ENCODE measurements at regions not wholly inside any gene's neighbourhood (a gene's known extent, or its start where the extent isn't known, plus 50 kb on each side); places are given as distances from the start of the nearest gene placed in this dataset.

DNA sequence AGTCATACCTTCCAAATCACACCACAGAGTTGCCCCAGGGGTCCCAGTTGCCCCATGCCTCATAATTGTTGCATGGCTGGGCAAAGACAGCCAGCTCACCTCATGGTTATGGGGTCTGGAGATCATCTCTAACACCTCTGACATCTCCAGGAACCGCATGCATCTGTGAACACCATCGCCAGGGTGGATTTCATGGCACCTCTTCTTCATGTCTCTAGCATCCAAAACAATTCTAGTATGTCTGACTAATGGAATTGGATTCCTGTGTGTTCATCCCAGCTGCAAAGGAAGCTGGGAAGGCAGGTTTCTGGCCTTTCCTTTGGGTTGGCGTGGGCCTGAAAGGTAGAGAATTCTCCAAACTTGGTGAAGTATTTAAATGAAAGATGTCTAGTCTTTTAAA lies 122.3 kb upstream of the ABCA1 start:
- ChIA-PET POLR2A (no interaction called here), CTCF (no interaction called here)
- intact Hi-C loops (cut with micrococcal nuclease; ENCODE audit: unreplicated experiment) (no loop called here), in situ Hi-C loops (cut with HindIII; ENCODE audit: low pct_unique_long_range_greater_than_20kb, low sequenced_read_pairs) (no loop called here)
- no peaks in the 10 kb centered on the region for H3K4me1 ChIP-seq (ENCODE audit: control insufficient read depth, insufficient read depth, low read length)
- no peaks in the 10 kb centered on the region for H3K36me3 ChIP-seq (ENCODE audit: control insufficient read depth, insufficient read depth, low read length)
- H3K27ac ChIP-seq (ENCODE audit: low read length): no peak overlapping the region
- ATAC-seq (no peak), DNase-seq (ENCODE audit: low read depth, low spot score) (no peak)
- H3K9me3 ChIP-seq (ENCODE audit: control insufficient read depth, insufficient read depth, low read depth, low read length): no peaks in the 10 kb centered on the region
- BruUV-seq (replicated peaks): no TSS peak
- TF ChIP-seq, protein P1, sequence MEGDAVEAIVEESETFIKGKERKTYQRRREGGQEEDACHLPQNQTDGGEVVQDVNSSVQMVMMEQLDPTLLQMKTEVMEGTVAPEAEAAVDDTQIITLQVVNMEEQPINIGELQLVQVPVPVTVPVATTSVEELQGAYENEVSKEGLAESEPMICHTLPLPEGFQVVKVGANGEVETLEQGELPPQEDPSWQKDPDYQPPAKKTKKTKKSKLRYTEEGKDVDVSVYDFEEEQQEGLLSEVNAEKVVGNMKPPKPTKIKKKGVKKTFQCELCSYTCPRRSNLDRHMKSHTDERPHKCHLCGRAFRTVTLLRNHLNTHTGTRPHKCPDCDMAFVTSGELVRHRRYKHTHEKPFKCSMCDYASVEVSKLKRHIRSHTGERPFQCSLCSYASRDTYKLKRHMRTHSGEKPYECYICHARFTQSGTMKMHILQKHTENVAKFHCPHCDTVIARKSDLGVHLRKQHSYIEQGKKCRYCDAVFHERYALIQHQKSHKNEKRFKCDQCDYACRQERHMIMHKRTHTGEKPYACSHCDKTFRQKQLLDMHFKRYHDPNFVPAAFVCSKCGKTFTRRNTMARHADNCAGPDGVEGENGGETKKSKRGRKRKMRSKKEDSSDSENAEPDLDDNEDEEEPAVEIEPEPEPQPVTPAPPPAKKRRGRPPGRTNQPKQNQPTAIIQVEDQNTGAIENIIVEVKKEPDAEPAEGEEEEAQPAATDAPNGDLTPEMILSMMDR (IDR thresholded peaks at IDR 0.05): no peak
- TF ChIP-seq, protein P2, sequence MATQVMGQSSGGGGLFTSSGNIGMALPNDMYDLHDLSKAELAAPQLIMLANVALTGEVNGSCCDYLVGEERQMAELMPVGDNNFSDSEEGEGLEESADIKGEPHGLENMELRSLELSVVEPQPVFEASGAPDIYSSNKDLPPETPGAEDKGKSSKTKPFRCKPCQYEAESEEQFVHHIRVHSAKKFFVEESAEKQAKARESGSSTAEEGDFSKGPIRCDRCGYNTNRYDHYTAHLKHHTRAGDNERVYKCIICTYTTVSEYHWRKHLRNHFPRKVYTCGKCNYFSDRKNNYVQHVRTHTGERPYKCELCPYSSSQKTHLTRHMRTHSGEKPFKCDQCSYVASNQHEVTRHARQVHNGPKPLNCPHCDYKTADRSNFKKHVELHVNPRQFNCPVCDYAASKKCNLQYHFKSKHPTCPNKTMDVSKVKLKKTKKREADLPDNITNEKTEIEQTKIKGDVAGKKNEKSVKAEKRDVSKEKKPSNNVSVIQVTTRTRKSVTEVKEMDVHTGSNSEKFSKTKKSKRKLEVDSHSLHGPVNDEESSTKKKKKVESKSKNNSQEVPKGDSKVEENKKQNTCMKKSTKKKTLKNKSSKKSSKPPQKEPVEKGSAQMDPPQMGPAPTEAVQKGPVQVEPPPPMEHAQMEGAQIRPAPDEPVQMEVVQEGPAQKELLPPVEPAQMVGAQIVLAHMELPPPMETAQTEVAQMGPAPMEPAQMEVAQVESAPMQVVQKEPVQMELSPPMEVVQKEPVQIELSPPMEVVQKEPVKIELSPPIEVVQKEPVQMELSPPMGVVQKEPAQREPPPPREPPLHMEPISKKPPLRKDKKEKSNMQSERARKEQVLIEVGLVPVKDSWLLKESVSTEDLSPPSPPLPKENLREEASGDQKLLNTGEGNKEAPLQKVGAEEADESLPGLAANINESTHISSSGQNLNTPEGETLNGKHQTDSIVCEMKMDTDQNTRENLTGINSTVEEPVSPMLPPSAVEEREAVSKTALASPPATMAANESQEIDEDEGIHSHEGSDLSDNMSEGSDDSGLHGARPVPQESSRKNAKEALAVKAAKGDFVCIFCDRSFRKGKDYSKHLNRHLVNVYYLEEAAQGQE (IDR thresholded peaks at IDR 0.05; ENCODE audit: insufficient read depth in 1 of 2, low read depth in 2 of 2, low read length in 1 of 2): no peak
- no peak for TF ChIP-seq TCF7L2 (IDR thresholded peaks at IDR 0.05; ENCODE audit: low read depth, low read length)
- no peak for TF ChIP-seq SIN3A (IDR thresholded peaks at IDR 0.05; ENCODE audit: borderline replicate concordance, insufficient read depth, low read depth, low read length)
- TF ChIP-seq POLR2AphosphoS5 (IDR thresholded peaks at IDR 0.05; ENCODE audit: low read depth, low read length): no peak
- no peaks in the 10 kb centered on the region for H3K27me3 ChIP-seq (ENCODE audit: control insufficient read depth, insufficient read depth, low read length)
- no peak overlapping the region for H3K4me3 ChIP-seq (ENCODE audit: low read depth in 2 of 2, low read length in 2 of 2)

DNA sequence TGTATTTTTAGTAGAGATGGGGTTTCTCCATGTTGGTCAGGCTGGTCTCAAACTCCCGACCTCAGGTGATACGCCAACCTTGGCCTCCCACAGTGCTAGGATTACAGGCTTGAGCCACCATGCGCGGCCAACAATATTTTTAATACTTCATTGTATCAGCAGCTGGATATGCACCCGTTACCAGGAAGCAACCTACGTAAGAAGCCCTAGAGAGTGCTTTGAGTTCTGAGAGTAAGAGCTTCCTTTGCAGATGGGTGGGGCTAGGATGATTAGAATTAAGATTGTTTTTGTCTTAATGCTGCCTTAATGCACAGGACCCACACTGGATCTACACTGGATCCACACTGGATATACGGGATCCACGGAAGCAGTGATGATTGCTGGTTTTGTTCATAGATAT lies 123.9 kb upstream of the ABCA1 start:
- DNase-seq (ENCODE audit: low read depth, low spot score) (no peak), ATAC-seq (no peak)
- Histone ChIP-seq H3K27me3 (ENCODE audit: control insufficient read depth, insufficient read depth, low read length) (no peaks in the 10 kb centered on the region), H3K9me3 (ENCODE audit: control insufficient read depth, insufficient read depth, low read depth, low read length) (no peaks in the 10 kb centered on the region), H3K27ac (ENCODE audit: low read length) (no peak overlapping the region), H3K36me3 (ENCODE audit: control insufficient read depth, insufficient read depth, low read length) (no peaks in the 10 kb centered on the region), H3K4me3 (ENCODE audit: low read depth in 2 of 2, low read length in 2 of 2) (no peak overlapping the region), H3K4me1 (ENCODE audit: control insufficient read depth, insufficient read depth, low read length) (no peaks in the 10 kb centered on the region)
- TF ChIP-seq POLR2AphosphoS5 (IDR thresholded peaks at IDR 0.05; ENCODE audit: low read depth, low read length): no peak
- no peak for TF ChIP-seq SIN3A (IDR thresholded peaks at IDR 0.05; ENCODE audit: borderline replicate concordance, insufficient read depth, low read depth, low read length)
- TF ChIP-seq, protein P1 (IDR thresholded peaks at IDR 0.05): no peak
- TF ChIP-seq, protein P2 (IDR thresholded peaks at IDR 0.05; ENCODE audit: insufficient read depth in 1 of 2, low read depth in 2 of 2, low read length in 1 of 2): no peak
- no peak for TF ChIP-seq TCF7L2 (IDR thresholded peaks at IDR 0.05; ENCODE audit: low read depth, low read length)
- intact Hi-C loops (cut with micrococcal nuclease; ENCODE audit: unreplicated experiment): no loop called here
- POLR2A ChIA-PET: no interaction called here
- in situ Hi-C loops (cut with HindIII; ENCODE audit: low pct_unique_long_range_greater_than_20kb, low sequenced_read_pairs): no loop called here
- BruUV-seq (replicated peaks): no TSS peak
- CTCF ChIA-PET: no interaction called here
